GM18508 (cell line): ENCODE measurements at regions not wholly inside any gene's neighbourhood (a gene's known extent, or its start where the extent isn't known, plus 50 kb on each side); places are given as distances from the start of the nearest gene placed in this dataset.

Source experiments
- ATAC-seq: cut with Tn5 transposase; IDR thresholded peaks from one replicate; pipeline ENCODE4 v1.9.1; 2021; ENCODE audit warnings: moderate number of reproducible peaks; ENCODE audit not compliant: insufficient read depth, unreplicated experiment

- ATAC-seq: no peak
Measured at GRCh38 chr13:79803296-79803695, 322.3 kb downstream of the NDFIP2 start.

- no peak for ATAC-seq
Measured at GRCh38 chr13:79802389-79803085, 321.6 kb downstream of the NDFIP2 start.

- no peak for ATAC-seq
Measured at GRCh38 chr13:79799059-79799867, 318.3 kb downstream of the NDFIP2 start.

- ATAC-seq: no peak
Measured at GRCh38 chr13:79796136-79796535, 315.2 kb downstream of the NDFIP2 start.

- no peak for ATAC-seq
Measured at GRCh38 chr13:79794931-79795330, 314.0 kb downstream of the NDFIP2 start.

- ATAC-seq: no peak
Measured at GRCh38 chr13:79792716-79793115, 311.8 kb downstream of the NDFIP2 start.

- ATAC-seq: no peak
Measured at GRCh38 chr13:79791471-79792042, 310.6 kb downstream of the NDFIP2 start.

- ATAC-seq: no peak
Measured at GRCh38 chr13:79786176-79786575, 305.2 kb downstream of the NDFIP2 start.

- ATAC-seq: no peak
Measured at GRCh38 chr13:79782541-79783205, 301.7 kb downstream of the NDFIP2 start.

GRCh38 chr13:79781829-79782540 lies 301.0 kb downstream of the NDFIP2 start:
- no peak for ATAC-seq

GRCh38 chr13:79780240-79780639 lies 299.3 kb downstream of the NDFIP2 start:
- ATAC-seq: no peak

- ATAC-seq: no peak
Measured at GRCh38 chr13:79779761-79780160, 298.8 kb downstream of the NDFIP2 start.

- no peak for ATAC-seq
Measured at GRCh38 chr13:79778741-79779460, 297.9 kb downstream of the NDFIP2 start.

GRCh38 chr13:79777504-79777903 lies 296.5 kb downstream of the NDFIP2 start:
- ATAC-seq: no peak

GRCh38 chr13:79776531-79777295 lies 295.8 kb downstream of the NDFIP2 start:
- ATAC-seq: no peak

GRCh38 chr13:79775830-79776229 lies 294.9 kb downstream of the NDFIP2 start:
- ATAC-seq: no peak

GRCh38 chr13:79772811-79773210 lies 291.9 kb downstream of the NDFIP2 start:
- no peak for ATAC-seq

GRCh38 chr13:79771493-79771892 lies 290.5 kb downstream of the NDFIP2 start:
- ATAC-seq: no peak

- no peak for ATAC-seq
Measured at GRCh38 chr13:79770056-79770455, 289.1 kb downstream of the NDFIP2 start.
